Panc1 (cell line): ENCODE measurements at regions not wholly inside any gene's neighbourhood (a gene's known extent, or its start where the extent isn't known, plus 50 kb on each side); places are given as distances from the start of the nearest gene placed in this dataset.

ENCODE experiments used
- ATAC-seq: fragments of 200-7000 bp; cut with Tn5 transposase; 2 replicates; pipeline ENCODE4 v1.9.1; 2020; ENCODE audit warnings: mild to moderate bottlenecking, moderate library complexity
- BruUV-seq: library from RNA; stranded (reverse); fragments of 400-500 nt; replicated peaks from 2 replicates; lab custom pipeline; 2021; lab: Mats Ljungman, UMichigan
- CTCF ChIA-PET: fragments of 300-600 bp; sonication (Branson Sonifier 250); formaldehyde crosslinking; loops from one replicate; lab custom pipeline; 2022; ENCODE audit warnings: antibody characterized with exemption; lab: Charles Lee
- POLR2A ChIA-PET: fragments of 300-600 bp; sonication (Branson Sonifier 250); formaldehyde crosslinking; loops from one replicate; lab custom pipeline; 2022; ENCODE audit warnings: antibody characterized with exemption; lab: Charles Lee
- DNase-seq: peaks from one replicate; pipeline ENCODE4 v3.0.0-alpha.2; 2010; ENCODE audit warnings: low read depth, low spot score
- H3K27ac ChIP-seq: 2 replicates; pipeline ENCODE4 v1.5.1; 2011; ENCODE audit warnings: mild to moderate bottlenecking, low read length, inconsistent platforms
- H3K27me3 ChIP-seq: fragments of 200-500 bp; sonication (Bioruptor generic); 2 replicates; pipeline ENCODE4 v1.6.0; 2014; ENCODE audit warnings: low read length, inconsistent platforms; ENCODE audit not compliant: control insufficient read depth, insufficient read depth
- H3K36me3 ChIP-seq: fragments of 200-500 bp; sonication (Bioruptor generic); 2 replicates; pipeline ENCODE4 v1.5.1; 2014; ENCODE audit warnings: inconsistent platforms, mild to moderate bottlenecking, low read length, moderate library complexity; ENCODE audit not compliant: control insufficient read depth, insufficient read depth
- H3K4me1 ChIP-seq: 2 replicates; pipeline ENCODE4 v1.5.1; 2011; ENCODE audit warnings: inconsistent platforms, mild to moderate bottlenecking, low read length, moderate library complexity; ENCODE audit not compliant: control insufficient read depth, insufficient read depth
- H3K4me3 ChIP-seq, 2 experiments: 2 replicates each; pipeline ENCODE4 v1.5.1; 2011 to 2012; ENCODE audit warnings: low read depth in 2 of 2, low read length in 2 of 2, mild to moderate bottlenecking in 2 of 2, inconsistent platforms in 1 of 2, moderate library complexity in 1 of 2
- H3K9me3 ChIP-seq: fragments of 200-500 bp; sonication (Bioruptor generic); 2 replicates; pipeline ENCODE4 v1.5.1; 2014; ENCODE audit warnings: low read depth, mild to moderate bottlenecking, inconsistent platforms, low read length, moderate library complexity; ENCODE audit not compliant: control insufficient read depth, insufficient read depth
- POLR2AphosphoS5 ChIP-seq: IDR thresholded peaks from 2 replicates; pipeline ENCODE4 v1.6.1; 2012; ENCODE audit warnings: mild to moderate bottlenecking, low read depth, low read length, moderate library complexity
- SIN3A ChIP-seq: IDR thresholded peaks from 2 replicates; pipeline ENCODE4 v1.6.1; 2012; ENCODE audit warnings: low read depth, mild to moderate bottlenecking, low read length, moderate library complexity, borderline replicate concordance; ENCODE audit not compliant: insufficient read depth
- TCF7L2 ChIP-seq: IDR thresholded peaks from 2 replicates; pipeline ENCODE4 v1.6.1; 2011; ENCODE audit warnings: mild to moderate bottlenecking, low read depth, low read length, inconsistent platforms
- in situ Hi-C: cut with HindIII; loops from 2 replicates; pipeline ENCODE4 v1.10.0; 2016; ENCODE audit warnings: low sequenced_read_pairs, low pct_unique_long_range_greater_than_20kb
- intact Hi-C: fragments of 100-400 bp; cut with micrococcal nuclease; formaldehyde crosslinking; loops from one replicate; pipeline ENCODE4 v1.10.0; 2022; ENCODE audit not compliant: unreplicated experiment
- TF ChIP-seq, protein P1 (sequence below), 2 experiments: IDR thresholded peaks; 2 replicates each; pipeline ENCODE4 v1.6.1; 2011 to 2012; ENCODE audit warnings: low read depth in 2 of 2, control low read depth in 1 of 2, low read length in 1 of 2, mild to moderate bottlenecking in 1 of 2, moderate library complexity in 1 of 2; ENCODE audit not compliant: insufficient read depth in 1 of 2
- TF ChIP-seq, protein P2 (sequence below): fragments of 450-650 bp; IDR thresholded peaks from 2 replicates; pipeline ENCODE4 v1.5.1; 2017; ENCODE audit warnings: mild to moderate bottlenecking

DNA sequence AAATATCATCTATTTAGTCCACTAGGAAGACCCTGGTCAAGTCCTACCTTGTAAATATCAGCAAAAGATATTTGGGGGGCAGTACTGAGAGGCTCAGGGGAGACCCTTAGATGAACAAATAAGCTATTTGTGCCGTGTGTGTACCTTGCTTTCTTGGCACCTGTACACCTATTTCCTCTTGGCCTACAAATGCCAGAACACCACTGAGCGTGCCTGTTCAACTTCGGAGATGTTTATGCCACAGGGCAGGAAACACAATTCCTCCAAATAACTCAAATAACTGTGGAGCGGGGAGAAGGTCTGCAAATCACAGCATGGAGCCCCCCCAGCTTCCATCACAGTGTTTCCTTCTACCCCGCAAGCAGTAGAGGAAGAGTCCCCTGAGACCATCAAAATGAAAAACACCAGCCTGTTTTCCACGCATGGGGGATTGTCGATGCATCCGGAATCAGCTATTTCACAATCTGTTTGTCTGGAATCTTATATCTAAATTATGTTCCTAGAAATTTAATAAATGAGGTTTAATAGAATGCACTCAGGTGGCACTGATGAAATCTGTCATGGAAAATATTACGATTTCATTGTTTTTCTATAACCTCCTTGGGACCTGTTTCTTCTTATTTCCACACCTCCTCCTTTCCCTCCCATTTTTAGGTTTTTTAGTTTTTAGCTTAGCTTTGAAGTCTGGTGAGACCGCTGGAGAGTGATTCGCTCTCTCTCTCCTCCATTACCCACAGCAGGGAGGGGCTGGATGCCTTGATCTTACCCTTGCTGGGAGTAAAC is 254.0 kb upstream of the SRRM4 start:
- H3K36me3 ChIP-seq: no peaks in the 10 kb centered on the region
- ChIA-PET POLR2A (no interaction called here), CTCF (no interaction called here)
- TF ChIP-seq TCF7L2 (no peak), SIN3A (no peak), POLR2AphosphoS5 (no peak)
- TF ChIP-seq, protein P1, sequence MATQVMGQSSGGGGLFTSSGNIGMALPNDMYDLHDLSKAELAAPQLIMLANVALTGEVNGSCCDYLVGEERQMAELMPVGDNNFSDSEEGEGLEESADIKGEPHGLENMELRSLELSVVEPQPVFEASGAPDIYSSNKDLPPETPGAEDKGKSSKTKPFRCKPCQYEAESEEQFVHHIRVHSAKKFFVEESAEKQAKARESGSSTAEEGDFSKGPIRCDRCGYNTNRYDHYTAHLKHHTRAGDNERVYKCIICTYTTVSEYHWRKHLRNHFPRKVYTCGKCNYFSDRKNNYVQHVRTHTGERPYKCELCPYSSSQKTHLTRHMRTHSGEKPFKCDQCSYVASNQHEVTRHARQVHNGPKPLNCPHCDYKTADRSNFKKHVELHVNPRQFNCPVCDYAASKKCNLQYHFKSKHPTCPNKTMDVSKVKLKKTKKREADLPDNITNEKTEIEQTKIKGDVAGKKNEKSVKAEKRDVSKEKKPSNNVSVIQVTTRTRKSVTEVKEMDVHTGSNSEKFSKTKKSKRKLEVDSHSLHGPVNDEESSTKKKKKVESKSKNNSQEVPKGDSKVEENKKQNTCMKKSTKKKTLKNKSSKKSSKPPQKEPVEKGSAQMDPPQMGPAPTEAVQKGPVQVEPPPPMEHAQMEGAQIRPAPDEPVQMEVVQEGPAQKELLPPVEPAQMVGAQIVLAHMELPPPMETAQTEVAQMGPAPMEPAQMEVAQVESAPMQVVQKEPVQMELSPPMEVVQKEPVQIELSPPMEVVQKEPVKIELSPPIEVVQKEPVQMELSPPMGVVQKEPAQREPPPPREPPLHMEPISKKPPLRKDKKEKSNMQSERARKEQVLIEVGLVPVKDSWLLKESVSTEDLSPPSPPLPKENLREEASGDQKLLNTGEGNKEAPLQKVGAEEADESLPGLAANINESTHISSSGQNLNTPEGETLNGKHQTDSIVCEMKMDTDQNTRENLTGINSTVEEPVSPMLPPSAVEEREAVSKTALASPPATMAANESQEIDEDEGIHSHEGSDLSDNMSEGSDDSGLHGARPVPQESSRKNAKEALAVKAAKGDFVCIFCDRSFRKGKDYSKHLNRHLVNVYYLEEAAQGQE (IDR thresholded peaks at IDR 0.05; ENCODE audit: insufficient read depth in 1 of 2, low read depth in 2 of 2, low read length in 1 of 2): no peak
- TF ChIP-seq, protein P2, sequence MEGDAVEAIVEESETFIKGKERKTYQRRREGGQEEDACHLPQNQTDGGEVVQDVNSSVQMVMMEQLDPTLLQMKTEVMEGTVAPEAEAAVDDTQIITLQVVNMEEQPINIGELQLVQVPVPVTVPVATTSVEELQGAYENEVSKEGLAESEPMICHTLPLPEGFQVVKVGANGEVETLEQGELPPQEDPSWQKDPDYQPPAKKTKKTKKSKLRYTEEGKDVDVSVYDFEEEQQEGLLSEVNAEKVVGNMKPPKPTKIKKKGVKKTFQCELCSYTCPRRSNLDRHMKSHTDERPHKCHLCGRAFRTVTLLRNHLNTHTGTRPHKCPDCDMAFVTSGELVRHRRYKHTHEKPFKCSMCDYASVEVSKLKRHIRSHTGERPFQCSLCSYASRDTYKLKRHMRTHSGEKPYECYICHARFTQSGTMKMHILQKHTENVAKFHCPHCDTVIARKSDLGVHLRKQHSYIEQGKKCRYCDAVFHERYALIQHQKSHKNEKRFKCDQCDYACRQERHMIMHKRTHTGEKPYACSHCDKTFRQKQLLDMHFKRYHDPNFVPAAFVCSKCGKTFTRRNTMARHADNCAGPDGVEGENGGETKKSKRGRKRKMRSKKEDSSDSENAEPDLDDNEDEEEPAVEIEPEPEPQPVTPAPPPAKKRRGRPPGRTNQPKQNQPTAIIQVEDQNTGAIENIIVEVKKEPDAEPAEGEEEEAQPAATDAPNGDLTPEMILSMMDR: no peak
- DNase-seq: no peak
- no peak overlapping the region for H3K27ac ChIP-seq
- in situ Hi-C loops (no loop called here), intact Hi-C loops (no loop called here)
- H3K4me3 ChIP-seq: no peak overlapping the region
- H3K4me1 ChIP-seq: no peaks in the 10 kb centered on the region
- no peak for ATAC-seq
- no peaks in the 10 kb centered on the region for H3K27me3 ChIP-seq
- BruUV-seq: no TSS peak
- no peaks in the 10 kb centered on the region for H3K9me3 ChIP-seq

DNA sequence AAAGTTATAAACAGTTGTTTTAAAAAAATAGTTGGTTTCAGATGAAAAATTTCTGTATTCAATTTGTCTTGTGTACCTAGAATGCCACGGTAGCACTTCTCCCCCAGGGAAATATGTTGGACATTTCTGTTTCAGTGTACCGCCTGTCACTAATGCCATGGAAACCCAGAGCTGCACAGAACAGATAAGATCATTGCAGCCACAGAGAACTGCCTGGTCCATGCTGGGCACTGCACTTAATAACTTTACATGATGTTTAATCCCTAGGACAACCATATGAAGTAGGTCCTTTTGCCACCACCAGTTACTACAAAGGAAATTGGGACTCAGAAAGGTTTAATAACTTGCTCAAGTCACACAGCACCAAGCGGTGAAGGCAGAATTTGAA is 253.4 kb upstream of the SRRM4 start:
- Histone ChIP-seq H3K9me3 (no peaks in the 10 kb centered on the region), H3K27me3 (no peaks in the 10 kb centered on the region), H3K36me3 (no peaks in the 10 kb centered on the region), H3K4me3 (no peak overlapping the region), H3K27ac (no peak overlapping the region), H3K4me1 (no peaks in the 10 kb centered on the region)
- intact Hi-C loops: no loop called here
- DNase-seq (no peak), ATAC-seq (no peak)
- BruUV-seq: no TSS peak
- ChIA-PET POLR2A (no interaction called here), CTCF (no interaction called here)
- TF ChIP-seq, protein P2: no peak
- no peak for TF ChIP-seq POLR2AphosphoS5
- TF ChIP-seq TCF7L2: no peak
- TF ChIP-seq, protein P1 (IDR thresholded peaks at IDR 0.05; ENCODE audit: insufficient read depth in 1 of 2, low read depth in 2 of 2, low read length in 1 of 2): no peak
- no peak for TF ChIP-seq SIN3A
- in situ Hi-C loops: no loop called here
